GM11168 (cell line): ENCODE measurements at regions not wholly inside any gene's neighbourhood (a gene's known extent, or its start where the extent isn't known, plus 50 kb on each side); places are given as distances from the start of the nearest gene placed in this dataset.

ENCODE experiments used
- in situ Hi-C: fragments of 300-500 bp; cut with MboI; formaldehyde crosslinking; loops from one replicate; pipeline ENCODE4 v1.12.0; 2022; ENCODE audit warnings: low sequenced_read_pairs; ENCODE audit not compliant: unreplicated experiment

DNA sequence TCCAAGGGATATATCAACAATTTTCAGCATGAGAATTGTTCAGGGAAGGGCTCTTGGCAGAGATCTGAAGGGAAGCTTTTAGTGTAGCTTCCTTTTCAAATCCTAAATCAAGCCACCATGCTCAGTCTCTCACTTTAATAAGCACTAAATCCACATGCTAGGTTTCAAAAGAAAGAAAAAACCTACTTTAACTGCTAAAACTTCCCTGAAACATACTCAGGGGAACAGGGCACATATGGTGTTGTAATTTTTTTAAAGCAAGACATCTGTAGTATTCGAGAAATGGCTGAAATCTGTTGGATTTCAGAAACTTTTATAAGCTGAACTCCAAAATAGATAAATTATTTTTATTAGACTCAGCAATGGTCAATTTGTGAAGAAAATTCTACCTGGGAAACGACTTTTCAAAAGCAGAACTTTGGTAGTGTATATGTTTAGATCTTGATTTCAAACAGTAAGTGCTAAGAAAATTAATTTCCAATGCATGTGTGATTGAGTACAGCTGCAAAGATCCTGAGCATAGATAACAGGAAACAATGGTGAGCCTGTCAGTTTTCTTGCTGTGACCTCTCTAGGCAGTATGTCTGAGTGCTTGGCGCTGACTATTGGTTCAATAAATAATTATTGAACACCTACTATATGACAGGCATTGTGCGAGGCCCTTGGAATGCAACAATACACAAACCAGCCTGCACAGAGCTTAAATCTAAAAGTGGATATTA lies 804.5 kb upstream of the SOX9 start:
- in situ Hi-C loops = no loop called here

DNA sequence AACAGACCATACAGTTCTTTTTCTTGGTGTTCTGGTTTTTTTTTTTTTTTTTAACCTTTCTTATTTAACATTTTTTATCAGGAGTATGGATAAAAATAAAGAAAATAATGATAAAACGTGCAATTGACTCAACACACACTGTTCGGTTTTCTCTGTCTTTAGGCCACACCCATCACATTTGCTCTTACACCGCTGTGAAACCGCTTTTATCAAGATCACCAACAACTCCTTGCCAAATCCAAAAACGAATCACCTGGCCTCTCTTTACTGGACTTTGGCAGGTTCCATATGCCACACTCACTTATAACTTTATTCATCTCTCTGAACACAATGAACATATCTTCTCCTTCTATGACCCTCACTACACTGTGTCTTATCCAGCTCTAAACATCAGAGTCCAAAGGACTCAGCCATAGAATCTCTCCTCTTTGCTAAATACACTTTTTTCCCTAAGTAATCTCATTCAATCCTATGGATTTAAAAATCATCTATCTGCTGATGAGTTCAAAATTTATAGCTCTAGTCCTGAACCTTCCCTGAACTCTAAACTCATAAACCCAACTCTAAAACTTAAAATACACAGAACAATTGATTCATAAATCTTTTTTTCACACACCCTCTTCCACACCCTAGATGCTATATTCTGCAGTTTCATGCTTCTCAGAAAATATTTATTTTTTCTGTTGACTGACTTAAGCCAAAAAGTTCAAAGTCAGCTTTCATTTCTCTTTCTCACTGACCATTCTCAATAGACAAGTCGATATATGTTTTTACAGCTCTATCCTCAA lies 800.6 kb upstream of the SOX9 start:
- in situ Hi-C loops = no loop called here

DNA sequence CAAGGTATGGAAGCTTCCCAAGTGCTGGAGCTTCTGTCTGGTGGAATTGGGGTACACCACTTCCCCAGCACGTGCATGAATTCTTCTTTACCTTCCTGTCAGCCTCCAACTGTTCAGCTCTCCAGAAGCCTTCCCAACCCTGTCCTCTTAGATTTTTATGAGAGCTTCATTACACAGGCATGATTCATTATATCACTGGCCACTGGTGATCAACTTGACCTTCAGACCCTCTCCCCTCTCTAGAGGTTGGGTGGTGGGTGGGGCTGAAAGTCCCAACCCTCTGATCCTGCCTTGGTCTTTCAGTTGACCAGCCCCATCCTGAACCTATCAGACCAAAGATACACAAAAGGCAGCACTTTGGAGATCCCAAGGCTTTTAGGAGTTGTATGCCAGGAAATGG lies 795.7 kb upstream of the SOX9 start:
- in situ Hi-C loops = no loop called here

DNA sequence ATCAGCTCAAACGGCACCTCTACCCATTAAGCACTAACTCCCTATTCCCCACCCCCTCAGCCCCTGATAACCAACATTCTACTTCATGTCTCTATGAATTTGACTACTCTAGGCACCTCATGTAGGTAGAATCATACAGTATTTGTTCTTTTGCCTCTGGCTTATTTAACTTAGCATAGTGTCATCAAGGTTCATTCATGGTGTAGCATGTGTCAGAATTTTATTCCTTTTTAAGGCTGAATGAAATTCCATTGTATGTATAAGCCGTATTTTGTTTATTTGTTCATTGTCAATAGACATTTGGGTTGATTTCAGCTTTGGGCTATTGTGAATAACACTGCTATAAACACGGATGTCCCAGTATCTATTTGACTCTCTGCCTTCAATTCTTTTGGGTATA lies 794.9 kb upstream of the SOX9 start:
- in situ Hi-C loops = no loop called here

DNA sequence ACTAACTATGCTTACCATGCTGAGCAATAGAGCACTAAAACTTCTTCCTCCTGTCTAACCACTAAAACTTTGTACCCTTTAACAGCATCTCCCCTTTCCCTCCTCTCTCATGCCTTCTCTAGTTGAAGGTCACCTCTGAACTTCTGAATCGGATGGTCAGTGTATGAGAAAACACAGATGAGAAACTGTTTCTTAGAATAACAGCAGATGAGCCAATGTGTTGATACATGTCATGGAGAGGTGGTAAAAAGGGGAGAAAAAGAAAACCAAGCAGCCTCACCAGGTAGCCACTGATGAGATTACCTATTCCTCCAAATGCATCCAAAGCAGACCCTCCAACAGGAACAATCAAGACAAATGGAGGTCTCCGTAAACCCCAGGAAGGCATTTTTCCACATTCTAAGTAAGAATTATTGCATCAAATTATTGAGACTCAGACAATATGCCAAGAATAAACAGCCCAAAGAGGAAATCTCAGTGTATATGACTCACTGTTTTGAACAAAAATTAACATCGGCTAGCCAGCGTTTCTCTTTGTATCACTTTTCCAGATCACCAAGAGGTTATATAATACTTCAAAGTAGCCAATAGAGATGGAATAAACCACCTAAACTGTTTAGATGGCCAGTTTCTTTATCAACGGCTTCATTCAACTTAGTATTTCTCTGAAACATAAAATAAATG lies 793.3 kb upstream of the SOX9 start:
- in situ Hi-C loops = no loop called here

DNA sequence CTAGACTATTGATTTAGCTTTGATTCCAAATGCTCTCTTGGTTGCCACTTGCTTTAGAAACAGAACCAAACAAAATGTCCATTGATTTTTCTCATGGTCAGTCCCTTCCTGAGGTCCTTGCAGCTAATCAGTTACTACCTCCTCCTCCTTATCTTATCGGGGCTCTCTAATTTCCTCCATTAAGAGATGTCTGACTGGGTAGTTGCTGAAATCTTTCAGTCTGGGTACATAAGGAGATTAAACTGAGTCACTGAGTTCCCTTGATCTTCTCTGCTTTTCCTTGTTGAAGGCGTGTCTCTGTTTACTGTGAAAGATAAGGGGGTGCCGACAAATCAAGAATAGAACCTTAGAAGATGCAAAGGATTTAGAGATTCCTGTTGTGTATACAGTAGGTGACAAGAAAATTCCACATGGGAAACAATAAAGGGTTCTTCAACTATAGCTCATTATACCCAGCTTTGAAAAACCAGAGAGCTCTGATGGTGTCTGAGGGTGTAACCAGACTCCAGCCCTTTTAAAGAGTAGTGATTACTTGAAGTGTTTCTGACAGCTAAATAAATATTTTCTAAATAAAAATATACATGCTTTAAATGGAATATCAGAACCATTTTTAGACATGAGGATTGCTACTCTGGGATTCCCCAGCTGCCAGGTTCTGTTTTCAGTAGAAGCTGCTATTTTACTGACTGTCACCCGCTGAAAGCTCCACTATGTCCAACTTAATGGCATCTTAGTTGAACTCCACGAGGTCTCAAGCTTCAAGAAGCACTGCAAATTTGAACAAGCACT lies 791.3 kb upstream of the SOX9 start:
- in situ Hi-C loops = no loop called here

DNA sequence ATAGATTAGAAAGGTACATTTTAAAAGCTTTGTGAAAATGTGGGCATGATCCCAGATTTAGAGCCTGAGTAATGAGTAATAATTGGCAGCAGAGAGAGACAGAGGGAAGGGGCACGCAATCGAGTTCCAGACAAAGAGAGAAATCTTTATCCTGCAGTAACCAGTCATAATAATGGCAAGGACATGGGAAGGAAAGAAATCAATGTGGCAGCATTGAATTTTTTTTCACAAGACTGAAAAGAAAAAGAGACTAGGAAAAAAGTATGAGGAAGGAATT lies 790.8 kb upstream of the SOX9 start:
- in situ Hi-C loops = no loop called here

DNA sequence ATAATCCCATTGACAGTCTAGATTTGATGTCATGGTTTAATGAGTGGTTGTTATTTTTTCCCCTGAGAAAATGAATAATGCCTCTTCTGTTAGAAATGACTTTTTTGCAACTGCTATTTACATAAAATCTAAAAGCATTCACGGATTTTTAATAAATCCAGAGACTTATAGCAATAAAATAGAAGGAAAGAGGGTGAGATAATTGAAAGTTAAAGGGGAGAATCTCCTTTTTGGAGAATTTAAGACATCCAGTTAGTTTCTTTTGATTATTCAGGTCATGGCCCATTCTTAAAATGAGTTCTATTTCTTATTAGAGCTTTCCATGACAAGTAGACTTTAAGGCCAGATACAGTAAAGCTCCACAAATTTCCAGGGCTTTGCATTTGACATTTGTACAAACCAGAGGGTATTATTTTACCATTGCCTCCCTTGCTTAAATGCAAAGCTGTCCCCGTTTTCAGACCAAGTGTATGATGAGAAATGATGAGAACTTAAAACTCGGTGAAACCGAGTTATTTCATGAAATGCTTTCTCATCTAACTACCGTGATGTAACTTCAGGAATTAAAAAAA lies 789.0 kb upstream of the SOX9 start:
- in situ Hi-C loops = no loop called here

DNA sequence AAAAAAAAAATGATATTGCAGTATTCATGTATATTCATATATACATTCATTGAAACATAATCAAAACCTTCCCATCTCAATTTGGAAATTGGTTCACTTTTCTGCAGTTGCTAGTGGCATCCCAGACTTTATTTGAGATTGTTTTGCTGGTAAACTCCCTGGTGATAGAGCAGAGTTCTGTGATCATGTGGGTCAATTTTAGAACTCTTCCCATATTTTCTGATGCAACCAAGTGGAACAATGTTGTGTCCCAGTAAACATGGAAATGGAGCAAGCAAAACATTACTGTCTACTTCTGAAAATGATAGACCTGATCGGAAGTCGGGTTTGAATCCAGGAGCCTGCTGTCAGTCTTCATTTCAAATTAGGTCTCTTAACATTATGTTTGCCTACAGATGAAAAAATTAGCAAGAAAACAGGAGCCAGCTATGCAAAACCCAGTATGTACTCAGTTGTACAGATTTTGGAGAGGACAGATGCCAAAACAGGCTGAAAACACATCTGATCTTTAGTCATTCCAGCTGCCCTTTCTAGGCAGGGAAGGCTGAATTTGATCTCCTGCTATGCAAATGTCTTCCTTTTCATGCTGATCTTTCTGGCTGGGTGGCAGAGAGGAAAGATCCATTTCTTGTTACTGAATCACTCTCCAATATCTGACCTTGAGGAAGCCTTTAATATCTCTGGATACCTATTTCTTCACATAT lies 786.6 kb upstream of the SOX9 start:
- in situ Hi-C loops = no loop called here

DNA sequence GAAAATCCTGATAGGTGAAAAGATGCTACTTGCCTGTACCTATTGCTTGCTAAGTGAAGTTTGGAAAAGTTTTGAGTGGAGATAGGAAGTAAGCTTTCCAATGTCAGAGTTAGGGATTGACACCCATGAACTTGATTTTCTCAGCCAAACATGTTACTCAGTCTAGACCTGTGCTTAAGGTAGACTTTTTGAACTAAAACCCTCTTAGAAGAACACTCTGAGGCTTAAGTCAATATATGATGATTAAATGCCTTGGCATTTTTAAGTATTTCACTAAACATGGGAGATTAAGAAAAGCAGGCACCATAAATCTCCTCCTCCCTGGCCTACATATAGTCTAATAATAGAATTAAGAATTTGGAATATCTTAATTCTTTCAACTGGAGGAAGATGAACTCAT lies 785.6 kb upstream of the SOX9 start:
- in situ Hi-C loops = no loop called here

DNA sequence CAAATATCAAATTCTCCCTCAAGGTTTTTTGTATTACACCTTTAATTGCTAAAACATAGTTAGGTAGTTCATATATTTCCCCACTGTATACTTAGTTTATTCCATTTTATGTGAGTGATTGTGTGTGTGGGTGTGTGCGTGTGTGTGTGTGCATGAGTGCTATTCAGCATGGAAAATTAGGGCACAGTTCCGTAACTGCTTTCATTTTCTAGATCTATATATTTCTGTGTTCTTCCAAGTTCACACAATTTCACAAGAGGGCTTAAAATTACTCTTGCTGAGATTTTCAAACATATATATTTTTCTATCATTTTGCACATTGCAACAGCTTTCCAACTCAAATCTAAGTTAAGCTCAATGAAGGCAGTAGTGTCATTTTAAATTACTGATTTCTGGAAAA lies 782.9 kb upstream of the SOX9 start:
- in situ Hi-C loops = no loop called here

DNA sequence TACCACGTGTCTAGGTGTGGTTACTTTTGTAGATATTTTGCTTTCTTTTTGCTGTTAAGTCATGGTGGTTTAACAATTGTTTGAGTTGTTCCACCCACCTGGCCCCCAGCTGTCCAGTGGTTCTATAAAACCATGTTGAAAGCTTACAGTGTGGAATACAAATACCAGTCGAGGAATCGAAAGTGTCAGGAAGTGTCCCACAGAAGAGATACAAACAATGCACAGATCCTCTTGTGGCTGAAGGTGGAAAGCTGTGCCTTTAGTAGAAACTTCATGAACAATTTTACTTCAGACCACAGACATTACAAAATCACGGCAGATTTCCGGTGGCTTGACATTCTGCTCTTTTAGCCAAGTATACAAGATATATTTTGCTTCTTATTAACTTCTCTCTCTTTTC lies 782.4 kb upstream of the SOX9 start:
- in situ Hi-C loops = no loop called here

DNA sequence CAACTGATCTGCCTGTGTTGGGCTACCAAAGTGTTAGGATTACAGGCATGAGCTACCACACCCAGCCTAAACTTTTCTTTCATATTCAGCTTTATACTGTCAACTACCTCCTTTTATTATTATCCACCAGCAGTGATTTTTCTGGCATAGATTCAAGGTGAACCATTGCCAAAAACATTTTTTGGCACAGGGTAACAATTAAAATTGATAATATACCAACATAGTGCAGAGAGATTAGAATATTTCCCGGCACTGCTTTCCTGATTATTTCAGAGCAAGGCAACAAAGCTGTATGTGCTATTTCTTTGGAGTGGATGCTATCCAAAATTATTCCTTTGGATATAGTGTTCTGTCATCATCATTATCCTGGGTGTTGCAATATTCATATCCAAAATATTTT lies 781.6 kb upstream of the SOX9 start:
- in situ Hi-C loops = no loop called here

DNA sequence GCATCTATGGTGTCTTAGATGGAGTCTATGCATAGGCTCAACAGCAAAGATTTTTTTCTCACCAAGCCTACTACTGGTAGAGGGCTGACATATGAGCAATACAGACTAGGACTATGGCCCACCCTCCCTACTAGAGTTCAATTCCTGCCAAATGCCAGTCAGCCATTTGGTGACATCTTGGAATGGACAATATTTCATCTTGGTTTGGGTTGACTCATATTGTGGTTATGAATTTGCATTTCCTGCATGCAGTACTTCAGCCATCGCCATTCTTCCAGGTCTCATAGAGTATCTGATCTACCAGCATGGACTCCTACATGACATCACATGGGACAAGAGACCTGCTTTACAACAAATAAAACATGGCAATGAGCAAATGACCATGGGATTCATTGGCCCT lies 778.1 kb upstream of the SOX9 start:
- in situ Hi-C loops = no loop called here

DNA sequence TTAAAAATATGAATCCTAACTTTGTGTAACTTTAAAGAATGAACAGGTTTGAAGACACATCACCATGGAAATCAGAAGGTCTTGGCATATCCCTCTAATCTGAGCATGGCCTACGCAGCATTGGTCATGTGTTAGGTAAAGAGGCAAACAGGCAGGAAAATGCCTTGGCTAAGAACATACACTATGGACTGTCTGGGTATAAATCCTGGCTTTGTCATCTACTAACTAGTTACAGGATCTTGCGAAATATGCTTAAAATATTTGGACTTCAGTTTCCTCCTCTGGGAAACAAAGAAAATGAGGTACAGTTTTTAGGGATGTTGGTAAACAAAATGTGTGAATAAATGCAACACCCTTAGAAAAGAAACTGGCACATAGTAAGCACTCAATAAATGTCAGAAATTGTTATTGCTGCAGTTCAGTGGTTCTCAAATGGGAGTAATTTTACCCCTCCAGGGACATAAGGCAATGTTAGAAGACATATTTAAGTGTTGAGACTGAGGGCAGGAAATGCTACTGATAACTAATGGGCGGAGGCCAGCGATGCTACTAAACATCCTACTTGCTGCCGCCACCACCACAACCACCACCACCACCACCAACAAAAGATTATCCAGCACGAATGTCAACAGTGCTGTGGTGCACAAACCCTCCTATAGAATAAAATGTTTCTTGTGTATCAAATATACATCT lies 770.8 kb upstream of the SOX9 start:
- in situ Hi-C loops = no loop called here

DNA sequence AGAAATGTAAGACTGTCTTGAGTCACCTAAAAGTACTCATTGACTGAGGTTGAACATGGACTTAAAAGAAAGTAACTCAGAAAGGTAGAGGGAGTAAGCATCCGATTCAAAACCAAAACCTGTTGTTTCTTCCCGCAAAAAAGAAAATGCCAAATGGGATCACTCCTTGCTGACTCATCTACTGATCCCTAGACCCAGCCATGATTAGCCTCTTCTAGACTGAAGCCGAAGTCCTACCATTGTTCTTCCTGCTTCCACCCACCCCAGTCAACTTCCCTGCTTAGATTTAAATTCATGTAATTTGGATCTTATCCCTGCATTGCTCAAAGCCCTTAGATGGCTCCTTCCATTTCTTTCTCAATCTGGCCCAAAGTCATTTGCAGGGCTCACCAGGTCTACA lies 760.5 kb upstream of the SOX9 start:
- in situ Hi-C loops = no loop called here

DNA sequence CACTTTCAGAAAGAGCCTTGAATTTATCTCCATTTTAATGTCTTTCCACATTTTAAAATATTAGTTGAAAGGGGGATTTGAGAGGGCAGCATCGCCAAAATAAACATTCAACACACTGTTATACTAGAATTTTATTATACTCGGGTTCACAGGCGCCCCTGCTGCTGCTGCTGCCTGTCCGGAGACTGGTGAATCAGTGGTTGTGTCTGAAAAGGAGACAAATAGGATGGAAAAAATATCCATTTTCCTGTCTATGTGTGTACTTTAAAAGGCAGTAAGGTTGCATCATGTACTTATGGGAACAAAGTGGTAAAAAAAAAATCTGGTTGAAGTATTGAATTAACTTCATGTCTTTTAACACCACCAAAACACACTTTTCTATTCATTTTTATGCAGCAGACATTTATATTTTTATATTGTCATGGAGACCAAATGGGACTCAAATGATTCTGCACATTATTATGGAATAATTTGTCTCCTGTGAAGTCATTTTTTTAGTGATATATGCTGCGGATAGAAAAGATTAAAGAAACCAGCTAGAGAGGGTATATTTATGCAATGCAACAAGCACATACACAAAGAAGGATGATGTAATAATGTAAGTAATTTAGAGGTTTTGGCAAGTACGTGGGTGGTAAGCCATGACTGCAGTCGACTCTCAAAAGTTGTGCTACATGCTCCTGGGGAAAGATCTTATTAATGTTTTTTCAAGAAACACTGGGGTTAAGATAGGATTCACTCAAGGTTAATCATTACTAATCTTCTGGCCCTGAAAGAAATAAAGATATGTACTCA lies 759.0 kb upstream of the SOX9 start:
- in situ Hi-C loops = no loop called here

DNA sequence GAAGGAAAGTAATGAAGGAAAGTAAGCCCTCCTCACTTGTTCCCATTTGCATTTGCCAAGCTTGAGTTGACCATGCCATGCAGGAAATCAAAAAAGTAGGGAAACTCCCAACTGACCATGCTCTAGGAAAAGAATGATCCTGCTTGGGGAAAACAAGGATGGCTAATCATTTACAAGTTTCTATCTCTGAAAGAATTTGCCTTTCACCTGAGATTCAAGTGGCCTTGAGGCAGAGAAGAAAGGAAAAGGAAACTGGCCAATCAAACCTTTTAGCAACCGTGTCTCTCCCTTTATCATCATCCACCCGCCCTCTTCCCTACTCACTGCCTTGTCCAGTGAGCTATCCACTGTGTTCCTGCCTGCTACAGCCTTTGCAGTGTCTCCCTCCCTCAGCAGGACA lies 757.2 kb upstream of the SOX9 start:
- in situ Hi-C loops = no loop called here

DNA sequence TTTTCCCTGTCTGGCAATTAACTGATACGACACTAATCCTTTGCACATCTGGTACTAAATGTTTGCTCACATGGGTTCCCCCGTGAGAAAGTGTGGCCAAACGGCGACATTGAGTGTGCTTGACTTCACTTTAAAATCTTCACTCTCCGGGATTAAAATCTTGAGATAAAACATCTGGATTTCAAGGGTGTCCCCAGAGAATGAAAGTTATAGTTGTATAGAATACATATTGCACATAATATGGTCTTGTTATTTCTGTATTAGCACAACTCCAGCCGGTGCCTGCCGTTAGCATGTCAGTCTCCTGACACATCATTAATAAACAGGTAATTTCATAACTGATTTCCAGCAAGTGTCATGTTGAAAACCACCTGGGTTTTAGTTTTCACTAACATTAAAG lies 749.0 kb upstream of the SOX9 start:
- in situ Hi-C loops = no loop called here
